Loucy (cell line): ENCODE measurements at regions not wholly inside any gene's neighbourhood (a gene's known extent, or its start where the extent isn't known, plus 50 kb on each side); places are given as distances from the start of the nearest gene placed in this dataset.

Experiments
- CTCF ChIP-seq: fragments of 200-600 bp; sonication (generic); conservative IDR thresholded peaks from 2 replicates; pipeline ENCODE4 v1.5.1; 2014; ENCODE audit warnings: mild to moderate bottlenecking, antibody characterized with exemption, low read length
- EZH2phosphoT487 ChIP-seq: fragments of 200-600 bp; IDR thresholded peaks from 2 replicates; pipeline ENCODE4 v1.6.1; 2018; ENCODE audit warnings: antibody characterized with exemption, mild to moderate bottlenecking, moderate library complexity, borderline replicate concordance

- TF ChIP-seq EZH2phosphoT487 = no peak
- TF ChIP-seq CTCF = no peak
Measured at GRCh38 chr5:166340039-166340438, 1951.4 kb upstream of the WWC1 start.
